Gastroesophageal sphincter (tissue), 3 donors: ENCODE measurements at regions not wholly inside any gene's neighbourhood (a gene's known extent, or its start where the extent isn't known, plus 50 kb on each side); places are given as distances from the start of the nearest gene placed in this dataset.

ENCODE experiments used
- POLR2A ChIP-seq, 2 donors: fragments of 450-650 bp; IDR thresholded peaks; one replicate each; pipeline ENCODE4 v1.6.1; 2017; ENCODE audit warnings: antibody characterized with exemption in 2 of 2, mild to moderate bottlenecking in 2 of 2, moderate library complexity in 1 of 2
- TF ChIP-seq, protein P1 (sequence below), 4 experiments: fragments of 200-600 bp in 2 of 4; fragments of 450-650 bp in 2 of 4; sonication (generic) in 1 of 4; IDR thresholded peaks; one replicate each; pipeline ENCODE4 v1.5.1; 2017 to 2019; ENCODE audit warnings: antibody characterized with exemption in 4 of 4, mild to moderate bottlenecking in 2 of 4, moderate library complexity in 2 of 4

DNA sequence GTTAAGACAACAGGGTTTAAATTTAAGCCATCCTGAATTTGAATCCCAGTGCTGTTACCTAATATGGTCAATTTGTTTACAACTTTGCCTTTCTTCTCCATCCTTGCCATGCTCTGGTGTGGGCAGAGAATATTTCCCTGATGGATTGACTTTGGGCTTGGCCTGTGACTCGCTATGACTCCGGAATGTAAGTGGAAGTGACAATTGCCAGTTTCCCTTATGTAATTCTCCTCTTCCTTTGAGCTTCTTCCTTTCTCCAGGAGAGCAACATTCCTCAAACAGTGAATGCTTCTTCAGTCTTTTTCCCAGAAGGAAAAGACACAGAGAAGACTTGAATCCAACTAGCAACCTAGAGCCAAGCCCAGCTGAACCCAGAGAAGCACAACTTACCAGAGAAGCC lies 159.1 kb downstream of the LURAP1L start:
- TF ChIP-seq, protein P1, sequence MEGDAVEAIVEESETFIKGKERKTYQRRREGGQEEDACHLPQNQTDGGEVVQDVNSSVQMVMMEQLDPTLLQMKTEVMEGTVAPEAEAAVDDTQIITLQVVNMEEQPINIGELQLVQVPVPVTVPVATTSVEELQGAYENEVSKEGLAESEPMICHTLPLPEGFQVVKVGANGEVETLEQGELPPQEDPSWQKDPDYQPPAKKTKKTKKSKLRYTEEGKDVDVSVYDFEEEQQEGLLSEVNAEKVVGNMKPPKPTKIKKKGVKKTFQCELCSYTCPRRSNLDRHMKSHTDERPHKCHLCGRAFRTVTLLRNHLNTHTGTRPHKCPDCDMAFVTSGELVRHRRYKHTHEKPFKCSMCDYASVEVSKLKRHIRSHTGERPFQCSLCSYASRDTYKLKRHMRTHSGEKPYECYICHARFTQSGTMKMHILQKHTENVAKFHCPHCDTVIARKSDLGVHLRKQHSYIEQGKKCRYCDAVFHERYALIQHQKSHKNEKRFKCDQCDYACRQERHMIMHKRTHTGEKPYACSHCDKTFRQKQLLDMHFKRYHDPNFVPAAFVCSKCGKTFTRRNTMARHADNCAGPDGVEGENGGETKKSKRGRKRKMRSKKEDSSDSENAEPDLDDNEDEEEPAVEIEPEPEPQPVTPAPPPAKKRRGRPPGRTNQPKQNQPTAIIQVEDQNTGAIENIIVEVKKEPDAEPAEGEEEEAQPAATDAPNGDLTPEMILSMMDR (IDR thresholded peaks at IDR 0.05): no peak
- TF ChIP-seq POLR2A (IDR thresholded peaks at IDR 0.05): no peak
